HL-60 (cell line): ENCODE measurements at regions not wholly inside any gene's neighbourhood (a gene's known extent, or its start where the extent isn't known, plus 50 kb on each side); places are given as distances from the start of the nearest gene placed in this dataset.

Experiments
- CTCF ChIP-seq: IDR thresholded peaks from one replicate; pipeline ENCODE4 v1.5.1; 2011; ENCODE audit warnings: low read length, control low read depth, inconsistent platforms; ENCODE audit not compliant: insufficient read depth
- GABPA ChIP-seq: IDR thresholded peaks from 2 replicates; pipeline ENCODE4 v1.6.1; 2012; ENCODE audit warnings: low read depth
- POLR2AphosphoS5 ChIP-seq: IDR thresholded peaks from 2 replicates; pipeline ENCODE4 v1.6.1; 2012; ENCODE audit warnings: low read depth

GRCh38 chr5:119757276-119757675 lies 127.9 kb downstream of the FAM170A start:
- TF ChIP-seq POLR2AphosphoS5 (no peak), CTCF (no peak), GABPA (no peak)
